Thyroid gland (tissue), 4 donors: ENCODE measurements at regions not wholly inside any gene's neighbourhood (a gene's known extent, or its start where the extent isn't known, plus 50 kb on each side); places are given as distances from the start of the nearest gene placed in this dataset.

ENCODE experiments used
- DNase-seq, 2 donors: peaks; one replicate each; pipeline ENCODE4 v3.0.0-alpha.2; 2019
- H3K27ac ChIP-seq, 3 donors: fragments of 200-600 bp; sonication (generic); 1 replicate in 2 of 3; 2 replicates in 1 of 3; pipeline ENCODE4 v1.5.1; 2016 to 2019; ENCODE audit warnings: mild to moderate bottlenecking in 1 of 3, moderate library complexity in 1 of 3
- H3K27me3 ChIP-seq: fragments of 200-600 bp; sonication (generic); one replicate; pipeline ENCODE4 v1.5.1; 2019
- H3K36me3 ChIP-seq, 2 donors: fragments of 200-600 bp; sonication (generic); one replicate each; pipeline ENCODE4 v1.5.1; 2016 to 2019
- H3K4me1 ChIP-seq, 2 donors: fragments of 200-600 bp; sonication (generic); one replicate each; pipeline ENCODE4 v1.5.1; 2017 to 2019
- H3K4me3 ChIP-seq, 3 donors: fragments of 200-600 bp; sonication (generic); replicated peaks in 1 of 3; 1 replicate in 2 of 3; 2 replicates in 1 of 3; pipeline ENCODE4 v1.5.1; 2016; ENCODE audit warnings: mild to moderate bottlenecking in 1 of 3
- H3K9me3 ChIP-seq: fragments of 200-600 bp; sonication (generic); one replicate; pipeline ENCODE4 v1.5.1; 2017
- POLR2A ChIP-seq, 2 donors: fragments of 450-650 bp; IDR thresholded peaks; one replicate each; pipeline ENCODE4 v1.6.1; 2017; ENCODE audit warnings: antibody characterized with exemption in 2 of 2, mild to moderate bottlenecking in 2 of 2, moderate library complexity in 1 of 2
- WGBS, 2 donors: methylation state at CpG; one replicate each; pipeline ENCODE4 v1.1.5; 2017; 5-methylcytosine and 5-hydroxymethylcytosine counted together
- intact Hi-C: fragments of 100-400 bp; cut with DNase I; formaldehyde crosslinking; loops from one replicate; pipeline ENCODE4 v1.15.1; 2023
- TF ChIP-seq, protein P1 (sequence below), 6 experiments: fragments of 200-600 bp in 3 of 6; fragments of 450-650 bp in 3 of 6; sonication (generic) in 3 of 6; IDR thresholded peaks; one replicate each; pipeline ENCODE4 v1.5.1; 2016 to 2019; ENCODE audit warnings: antibody characterized with exemption in 6 of 6, mild to moderate bottlenecking in 2 of 6, inconsistent platforms in 1 of 6, moderate library complexity in 1 of 6

- Histone ChIP-seq H3K36me3 (no peaks in the 10 kb centered on the region), H3K27me3 (no peaks in the 10 kb centered on the region), H3K27ac (no peak overlapping the region), H3K4me1 (no peaks in the 10 kb centered on the region), H3K9me3 (no peaks in the 10 kb centered on the region), H3K4me3 (no peak overlapping the region)
- intact Hi-C loops, result no loop called here
- DNase-seq, result no peak
- 93 to 97% methylated on average over 3 of the region's 3 CpGs for WGBS, 2 donors
- TF ChIP-seq POLR2A (IDR thresholded peaks at IDR 0.05), result no peak
- TF ChIP-seq, protein P1, sequence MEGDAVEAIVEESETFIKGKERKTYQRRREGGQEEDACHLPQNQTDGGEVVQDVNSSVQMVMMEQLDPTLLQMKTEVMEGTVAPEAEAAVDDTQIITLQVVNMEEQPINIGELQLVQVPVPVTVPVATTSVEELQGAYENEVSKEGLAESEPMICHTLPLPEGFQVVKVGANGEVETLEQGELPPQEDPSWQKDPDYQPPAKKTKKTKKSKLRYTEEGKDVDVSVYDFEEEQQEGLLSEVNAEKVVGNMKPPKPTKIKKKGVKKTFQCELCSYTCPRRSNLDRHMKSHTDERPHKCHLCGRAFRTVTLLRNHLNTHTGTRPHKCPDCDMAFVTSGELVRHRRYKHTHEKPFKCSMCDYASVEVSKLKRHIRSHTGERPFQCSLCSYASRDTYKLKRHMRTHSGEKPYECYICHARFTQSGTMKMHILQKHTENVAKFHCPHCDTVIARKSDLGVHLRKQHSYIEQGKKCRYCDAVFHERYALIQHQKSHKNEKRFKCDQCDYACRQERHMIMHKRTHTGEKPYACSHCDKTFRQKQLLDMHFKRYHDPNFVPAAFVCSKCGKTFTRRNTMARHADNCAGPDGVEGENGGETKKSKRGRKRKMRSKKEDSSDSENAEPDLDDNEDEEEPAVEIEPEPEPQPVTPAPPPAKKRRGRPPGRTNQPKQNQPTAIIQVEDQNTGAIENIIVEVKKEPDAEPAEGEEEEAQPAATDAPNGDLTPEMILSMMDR (IDR thresholded peaks at IDR 0.05), result no peak
Observed at GRCh38 chr10:3612183-3613001, 172.6 kb downstream of the KLF6 start.

- intact Hi-C loops, result no loop called here
Observed at GRCh38 chr10:3606309-3606708, 178.7 kb downstream of the KLF6 start.

GRCh38 chr10:3605882-3606281 is 179.1 kb downstream of the KLF6 start:
- no peak for TF ChIP-seq POLR2A (IDR thresholded peaks at IDR 0.05)
- TF ChIP-seq, protein P1 (IDR thresholded peaks at IDR 0.05), result no peak
- H3K4me3 ChIP-seq, result no peak overlapping the region
- no peaks in the 10 kb centered on the region for H3K36me3 ChIP-seq
- H3K9me3 ChIP-seq, result no peaks in the 10 kb centered on the region
- H3K27me3 ChIP-seq, result no peaks in the 10 kb centered on the region
- 88 to 90% methylated on average over 2 of the region's 2 CpGs for WGBS, 2 donors
- DNase-seq, result no peak
- intact Hi-C loops, result no loop called here
- no peak overlapping the region for H3K27ac ChIP-seq
- H3K4me1 ChIP-seq, result no peaks in the 10 kb centered on the region

More at GRCh38 chr10:3606309-3606708, 178.7 kb downstream of the KLF6 start:
- Histone ChIP-seq H3K9me3 (no peaks in the 10 kb centered on the region), H3K36me3 (no peaks in the 10 kb centered on the region), H3K4me3 (no peak overlapping the region), H3K4me1 (no peaks in the 10 kb centered on the region), H3K27ac (no peak overlapping the region), H3K27me3 (no peaks in the 10 kb centered on the region)
- WGBS, 2 donors, result 97 to 98% methylated on average over 1 of the region's 1 CpG
- DNase-seq, result no peak
- TF ChIP-seq POLR2A (IDR thresholded peaks at IDR 0.05), result no peak
- TF ChIP-seq, protein P1 (IDR thresholded peaks at IDR 0.05), result no peak

DNA sequence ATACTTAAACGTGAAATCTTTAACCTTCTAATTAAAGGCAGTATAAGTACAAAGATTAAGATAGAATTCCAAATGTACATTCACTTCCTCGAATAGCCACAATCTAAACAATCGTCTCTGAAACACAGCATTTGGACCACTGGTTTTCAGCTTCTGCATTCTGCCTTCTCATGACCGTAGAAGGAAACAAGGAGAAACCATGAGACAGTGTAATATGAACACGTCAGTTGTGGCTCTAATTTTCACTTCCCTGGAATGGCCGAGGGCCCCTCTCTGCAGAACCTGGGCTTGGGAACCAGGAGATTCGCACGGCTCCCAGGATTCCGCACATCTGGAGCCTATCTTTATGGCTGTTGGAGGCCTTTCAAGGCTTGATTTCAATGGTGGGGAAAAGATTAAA is 189.3 kb downstream of the KLF6 start:
- H3K36me3 ChIP-seq, result no peaks in the 10 kb centered on the region
- H3K4me3 ChIP-seq, result no peak overlapping the region
- no peaks in the 10 kb centered on the region for H3K27me3 ChIP-seq
- H3K4me1 ChIP-seq, result no peaks in the 10 kb centered on the region
- H3K27ac ChIP-seq, result no peak overlapping the region
- H3K9me3 ChIP-seq, result no peaks in the 10 kb centered on the region
- WGBS, 2 donors, result 90 to 91% methylated on average over 9 of the region's 9 CpGs
- intact Hi-C loops, result no loop called here
- no peak for DNase-seq
- no peak for TF ChIP-seq POLR2A (IDR thresholded peaks at IDR 0.05)
- TF ChIP-seq, protein P1 (IDR thresholded peaks at IDR 0.05), result no peak

DNA sequence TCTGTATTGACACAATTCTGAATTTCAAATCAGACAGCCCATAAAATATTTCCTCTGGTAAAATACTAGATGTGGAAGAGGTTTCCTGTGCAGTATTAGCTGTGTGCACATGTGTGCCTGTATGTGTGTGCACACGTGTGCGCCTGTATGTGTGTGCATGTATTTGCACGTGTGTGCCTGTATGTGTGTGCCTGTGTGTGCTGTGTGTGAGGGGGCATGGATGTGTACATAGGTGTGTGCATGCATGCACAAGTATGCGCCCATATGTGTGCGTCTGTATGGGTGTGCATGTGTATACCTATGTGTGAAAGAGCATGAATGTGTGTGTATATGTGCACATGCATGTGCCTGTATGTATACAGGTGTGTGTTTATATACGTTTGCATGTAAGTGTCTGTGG is 191.4 kb downstream of the KLF6 start:
- Histone ChIP-seq H3K36me3 (no peaks in the 10 kb centered on the region), H3K4me1 (no peaks in the 10 kb centered on the region), H3K27me3 (no peaks in the 10 kb centered on the region), H3K4me3 (no peak overlapping the region), H3K9me3 (no peaks in the 10 kb centered on the region), H3K27ac (no peak overlapping the region)
- DNase-seq, result no peak
- TF ChIP-seq, protein P1 (IDR thresholded peaks at IDR 0.05), result no peak
- no peak for TF ChIP-seq POLR2A (IDR thresholded peaks at IDR 0.05)
- intact Hi-C loops, result no loop called here
- WGBS, 2 donors, result 92 to 93% methylated on average over 6 of the region's 6 CpGs
